GDM1 (cell line): ENCODE measurements at regions not wholly inside any gene's neighbourhood (a gene's known extent, or its start where the extent isn't known, plus 50 kb on each side); places are given as distances from the start of the nearest gene placed in this dataset.

Experiments used
- DNase-seq: peaks from one replicate; lab custom pipeline; 2025; lab: John Stamatoyannopoulos, UW

- no peak for DNase-seq
Measured at GRCh38 chr18:22253676-22254075, 84.3 kb downstream of the GATA6 start.

GRCh38 chr18:22253156-22253555 is 83.8 kb downstream of the GATA6 start:
- no peak for DNase-seq
